ENCODE measurements at regions not wholly inside any gene's neighbourhood (a gene's known extent, or its start where the extent isn't known, plus 50 kb on each side); places are given as distances from the start of the nearest gene placed in this dataset.

GRCh38 chr10:78727251-78727650, 341.5 kb upstream of the ZMIZ1 start:
- TF ChIP-seq ZNF274 (IDR thresholded peaks at IDR 0.05; ENCODE audit: low read depth, low read length), result no peak
- TF ChIP-seq YY1 (IDR thresholded peaks at IDR 0.05; ENCODE audit: insufficient read depth, insufficient read length), result no peak
